GM23338 (cell line): ENCODE measurements at regions not wholly inside any gene's neighbourhood (a gene's known extent, or its start where the extent isn't known, plus 50 kb on each side); places are given as distances from the start of the nearest gene placed in this dataset.

ENCODE experiments used
- ATAC-seq: fragments of 200-7000 bp; cut with Tn5 transposase; 3 replicates; pipeline ENCODE4 v1.9.1; 2020
- DNase-seq: peaks from one replicate; pipeline ENCODE4 v3.0.0-alpha.2; 2015; ENCODE audit warnings: low spot score
- H2AFZ ChIP-seq: fragments of 200-600 bp; sonication (generic); 2 replicates; pipeline ENCODE4 v1.8.0; 2016; ENCODE audit warnings: antibody characterized with exemption, mild to moderate bottlenecking, moderate library complexity
- H3F3A ChIP-seq: fragments of 200-600 bp; sonication (generic); replicated peaks from 2 replicates; pipeline ENCODE4 v1.8.0; 2017; ENCODE audit warnings: antibody characterized with exemption, mixed run types, low read depth
- H3K27ac ChIP-seq: fragments of 200-600 bp; sonication (generic); 2 replicates; pipeline ENCODE4 v1.6.1; 2016; ENCODE audit warnings: low read depth
- H3K27me3 ChIP-seq: fragments of 200-600 bp; sonication (generic); 2 replicates; pipeline ENCODE4 v1.8.0; 2016; ENCODE audit warnings: mild to moderate bottlenecking, mixed run types, moderate library complexity; ENCODE audit not compliant: insufficient read depth
- H3K36me3 ChIP-seq: fragments of 200-600 bp; sonication (generic); 2 replicates; pipeline ENCODE4 v1.8.0; 2016; ENCODE audit warnings: mild to moderate bottlenecking; ENCODE audit not compliant: insufficient read depth
- H3K4me1 ChIP-seq: fragments of 200-600 bp; sonication (generic); 2 replicates; pipeline ENCODE4 v1.8.0; 2016; ENCODE audit warnings: mild to moderate bottlenecking, moderate library complexity; ENCODE audit not compliant: insufficient read depth
- H3K4me2 ChIP-seq: fragments of 200-600 bp; sonication (generic); 2 replicates; pipeline ENCODE4 v1.7.1; 2017; ENCODE audit warnings: mixed run types
- H3K4me3 ChIP-seq: fragments of 200-600 bp; sonication (generic); 2 replicates; pipeline ENCODE4 v1.6.1; 2016; ENCODE audit warnings: mixed run types
- H3K79me2 ChIP-seq: fragments of 200-600 bp; sonication (generic); replicated peaks from 2 replicates; pipeline ENCODE4 v1.8.0; 2017; ENCODE audit warnings: mild to moderate bottlenecking; ENCODE audit not compliant: insufficient read depth
- H3K9me2 ChIP-seq: fragments of 200-600 bp; sonication (generic); 2 replicates; pipeline ENCODE4 v1.8.0; 2017; ENCODE audit not compliant: insufficient read depth
- H4K20me1 ChIP-seq: fragments of 200-600 bp; sonication (generic); replicated peaks from 2 replicates; pipeline ENCODE4 v1.8.0; 2017; ENCODE audit warnings: mild to moderate bottlenecking; ENCODE audit not compliant: insufficient read depth
- H3K27ac Mint-ChIP-seq: 2 replicates; pipeline ENCODE4 v1.8.0; 2020; ENCODE audit warnings: inconsistent platforms, mild to moderate bottlenecking, moderate library complexity, mixed read lengths
- H3K27me3 Mint-ChIP-seq: 3 replicates; pipeline ENCODE4 v1.8.0; 2022; ENCODE audit warnings: low read depth, mild to moderate bottlenecking, moderate library complexity, mixed read lengths, inconsistent platforms; ENCODE audit not compliant: insufficient read depth, poor library complexity
- H3K36me3 Mint-ChIP-seq: 3 replicates; pipeline ENCODE4 v1.8.0; 2021; ENCODE audit warnings: low read depth, mild to moderate bottlenecking, inconsistent platforms, moderate library complexity, mixed read lengths
- H3K4me1 Mint-ChIP-seq: 3 replicates; pipeline ENCODE4 v1.8.0; 2020; ENCODE audit warnings: mild to moderate bottlenecking, inconsistent platforms, mixed read lengths
- H3K4me3 Mint-ChIP-seq: 3 replicates; pipeline ENCODE4 v1.8.0; 2021; ENCODE audit warnings: moderate library complexity, mild to moderate bottlenecking, inconsistent platforms, mixed read lengths
- H3K9me3 Mint-ChIP-seq: 3 replicates; pipeline ENCODE4 v1.8.0; 2020; ENCODE audit warnings: moderate library complexity, mild to moderate bottlenecking, inconsistent platforms, mixed read lengths
- EZH2 ChIP-seq: fragments of 200-600 bp; sonication (generic); IDR thresholded peaks from one replicate; pipeline ENCODE4 v1.8.0; 2017; ENCODE audit warnings: antibody characterized with exemption, mild to moderate bottlenecking, low read depth; ENCODE audit not compliant: unreplicated experiment
- EZH2phosphoT487 ChIP-seq: fragments of 200-600 bp; sonication (generic); IDR thresholded peaks from one replicate; pipeline ENCODE4 v1.8.1; 2018; ENCODE audit warnings: antibody characterized with exemption; ENCODE audit not compliant: unreplicated experiment
- JUNB ChIP-seq: IDR thresholded peaks from one replicate; pipeline ENCODE4 v1.6.1; 2016; ENCODE audit warnings: antibody characterized with exemption; ENCODE audit not compliant: unreplicated experiment
- POLR2AphosphoS5 ChIP-seq: IDR thresholded peaks from 2 replicates; pipeline ENCODE4 v1.6.1; 2016; ENCODE audit warnings: antibody characterized with exemption, low read depth
- STAT1 ChIP-seq: IDR thresholded peaks from one replicate; pipeline ENCODE4 v1.6.1; 2016; ENCODE audit warnings: antibody characterized with exemption; ENCODE audit not compliant: unreplicated experiment
- ZNF331 ChIP-seq: fragments of 250-450 bp; sonication (Bioruptor Pico); IDR thresholded peaks from 2 replicates; pipeline ENCODE4 v1.5.0; 2020; ENCODE audit warnings: low read depth, mild to moderate bottlenecking, moderate library complexity
- TF ChIP-seq, protein P1 (sequence below): IDR thresholded peaks from one replicate; pipeline ENCODE4 v1.6.1; 2018; ENCODE audit warnings: antibody characterized with exemption; ENCODE audit not compliant: unreplicated experiment
- TF ChIP-seq, protein P2 (sequence below): IDR thresholded peaks from 2 replicates; pipeline ENCODE4 v1.6.1; 2016; ENCODE audit warnings: antibody characterized with exemption
- TF ChIP-seq, protein P3 (sequence below): fragments of 250-450 bp; sonication (Bioruptor Pico); IDR thresholded peaks from 2 replicates; pipeline ENCODE4 v1.5.0; 2020; ENCODE audit warnings: mild to moderate bottlenecking, moderate library complexity
- TF ChIP-seq, protein P4 (sequence below), 2 experiments: fragments of 200-600 bp in 1 of 2; sonication (generic) in 1 of 2; conservative IDR thresholded peaks; 2 replicates each; pipeline versions ENCODE4 v1.5.1 to v1.6.1; 2016 to 2017; ENCODE audit warnings: antibody characterized with exemption in 2 of 2, low read depth in 2 of 2, mild to moderate bottlenecking in 2 of 2, moderate library complexity in 1 of 2

DNA sequence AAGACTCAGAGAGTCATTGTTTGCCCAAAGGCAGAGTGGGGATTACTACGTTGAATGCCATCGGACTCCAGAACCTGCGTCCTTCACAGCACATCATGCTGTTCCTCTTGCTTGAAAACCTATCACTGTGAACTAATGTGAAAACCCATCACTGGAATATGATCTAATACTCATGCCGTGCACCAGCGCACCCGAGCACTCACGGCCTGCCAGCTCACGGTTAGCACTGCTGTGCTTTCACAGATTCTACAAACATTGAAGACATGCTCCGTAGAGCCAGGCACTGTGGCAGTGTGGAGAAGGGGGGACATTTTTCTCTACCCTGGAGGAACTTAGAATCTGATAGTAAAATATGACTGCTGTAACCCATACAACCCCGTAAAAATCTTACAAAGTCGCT is 350.4 kb downstream of the C16orf95 start:
- DNase-seq (no peak), ATAC-seq (no peak)
- H3K4me3 ChIP-seq, result no peak overlapping the region
- H4K20me1 ChIP-seq, result no peaks in the 10 kb centered on the region
- 0 out of 3 replicates have a peak, but pooled peaks cover 3% of the 10 kb centered on the region for H3K4me1 Mint-ChIP-seq
- no peak overlapping the region for H3K4me2 ChIP-seq
- no peak overlapping the region for H3K27ac Mint-ChIP-seq
- no peaks in the 10 kb centered on the region for H3K9me2 ChIP-seq
- peaks cover 2% of the 10 kb centered on the region; the same call in 1 of the 3 replicates for H3K9me3 Mint-ChIP-seq
- TF ChIP-seq ZNF331 (CRISPR knock-in tag), result no peak
- no peak overlapping the region for H3K4me3 Mint-ChIP-seq
- H2AFZ ChIP-seq, result no peak overlapping the region
- no peak overlapping the region for H3K27ac ChIP-seq
- no peaks in the 10 kb centered on the region for H3K79me2 ChIP-seq
- H3K4me1 ChIP-seq, result no peaks in the 10 kb centered on the region
- H3K36me3 Mint-ChIP-seq, result no peaks in the 10 kb centered on the region
- H3K27me3 ChIP-seq, result no peaks in the 10 kb centered on the region
- no peaks in the 10 kb centered on the region for H3F3A ChIP-seq
- no peaks in the 10 kb centered on the region for H3K36me3 ChIP-seq
- peaks cover 1% of the 10 kb centered on the region for H3K27me3 Mint-ChIP-seq

DNA sequence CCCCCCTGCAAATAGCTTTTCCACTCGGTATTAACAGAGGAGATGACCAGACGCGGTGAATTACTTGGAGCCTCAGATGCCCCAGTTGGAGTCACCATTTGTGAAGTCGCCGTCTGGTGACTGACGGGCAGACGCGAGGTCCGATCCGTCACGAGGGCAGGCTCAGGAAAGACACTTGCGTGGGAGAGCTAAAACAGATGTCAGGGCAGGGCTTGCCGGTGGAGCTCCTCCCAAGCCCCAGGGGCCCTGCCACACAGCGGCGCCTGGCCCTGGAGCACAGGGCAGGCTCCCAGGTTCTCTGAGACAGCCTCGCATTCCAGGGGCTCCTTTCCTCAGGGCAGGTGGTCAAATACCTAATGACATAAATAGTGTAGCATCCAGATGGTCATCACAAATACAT is 348.3 kb downstream of the C16orf95 start:
- DNase-seq, result no peak
- H3K36me3 ChIP-seq, result no peaks in the 10 kb centered on the region
- no peak overlapping the region for H3K4me3 ChIP-seq
- H3K9me2 ChIP-seq, result no peaks in the 10 kb centered on the region
- H3K27me3 Mint-ChIP-seq, result peaks cover 1% of the 10 kb centered on the region
- no peak for ATAC-seq
- no peak overlapping the region for H2AFZ ChIP-seq
- H3F3A ChIP-seq, result no peaks in the 10 kb centered on the region
- no peaks in the 10 kb centered on the region for H3K79me2 ChIP-seq
- H3K36me3 Mint-ChIP-seq, result no peaks in the 10 kb centered on the region
- H3K9me3 Mint-ChIP-seq, result peaks cover 7% of the 10 kb centered on the region; the same call in 2 of the 3 replicates
- H3K4me3 Mint-ChIP-seq, result no peak overlapping the region
- no peak overlapping the region for H3K27ac ChIP-seq
- no peaks in the 10 kb centered on the region for H3K4me1 ChIP-seq
- no peaks in the 10 kb centered on the region for H3K27me3 ChIP-seq
- H3K27ac Mint-ChIP-seq, result no peak overlapping the region
- no peak overlapping the region for H3K4me2 ChIP-seq
- no peaks in the 10 kb centered on the region for H4K20me1 ChIP-seq
- H3K4me1 Mint-ChIP-seq, result 0 out of 3 replicates have a peak, but pooled peaks cover 3% of the 10 kb centered on the region
- TF ChIP-seq, protein P1, sequence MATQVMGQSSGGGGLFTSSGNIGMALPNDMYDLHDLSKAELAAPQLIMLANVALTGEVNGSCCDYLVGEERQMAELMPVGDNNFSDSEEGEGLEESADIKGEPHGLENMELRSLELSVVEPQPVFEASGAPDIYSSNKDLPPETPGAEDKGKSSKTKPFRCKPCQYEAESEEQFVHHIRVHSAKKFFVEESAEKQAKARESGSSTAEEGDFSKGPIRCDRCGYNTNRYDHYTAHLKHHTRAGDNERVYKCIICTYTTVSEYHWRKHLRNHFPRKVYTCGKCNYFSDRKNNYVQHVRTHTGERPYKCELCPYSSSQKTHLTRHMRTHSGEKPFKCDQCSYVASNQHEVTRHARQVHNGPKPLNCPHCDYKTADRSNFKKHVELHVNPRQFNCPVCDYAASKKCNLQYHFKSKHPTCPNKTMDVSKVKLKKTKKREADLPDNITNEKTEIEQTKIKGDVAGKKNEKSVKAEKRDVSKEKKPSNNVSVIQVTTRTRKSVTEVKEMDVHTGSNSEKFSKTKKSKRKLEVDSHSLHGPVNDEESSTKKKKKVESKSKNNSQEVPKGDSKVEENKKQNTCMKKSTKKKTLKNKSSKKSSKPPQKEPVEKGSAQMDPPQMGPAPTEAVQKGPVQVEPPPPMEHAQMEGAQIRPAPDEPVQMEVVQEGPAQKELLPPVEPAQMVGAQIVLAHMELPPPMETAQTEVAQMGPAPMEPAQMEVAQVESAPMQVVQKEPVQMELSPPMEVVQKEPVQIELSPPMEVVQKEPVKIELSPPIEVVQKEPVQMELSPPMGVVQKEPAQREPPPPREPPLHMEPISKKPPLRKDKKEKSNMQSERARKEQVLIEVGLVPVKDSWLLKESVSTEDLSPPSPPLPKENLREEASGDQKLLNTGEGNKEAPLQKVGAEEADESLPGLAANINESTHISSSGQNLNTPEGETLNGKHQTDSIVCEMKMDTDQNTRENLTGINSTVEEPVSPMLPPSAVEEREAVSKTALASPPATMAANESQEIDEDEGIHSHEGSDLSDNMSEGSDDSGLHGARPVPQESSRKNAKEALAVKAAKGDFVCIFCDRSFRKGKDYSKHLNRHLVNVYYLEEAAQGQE, result no peak
- TF ChIP-seq EZH2phosphoT487, result no peak
- TF ChIP-seq, protein P2, sequence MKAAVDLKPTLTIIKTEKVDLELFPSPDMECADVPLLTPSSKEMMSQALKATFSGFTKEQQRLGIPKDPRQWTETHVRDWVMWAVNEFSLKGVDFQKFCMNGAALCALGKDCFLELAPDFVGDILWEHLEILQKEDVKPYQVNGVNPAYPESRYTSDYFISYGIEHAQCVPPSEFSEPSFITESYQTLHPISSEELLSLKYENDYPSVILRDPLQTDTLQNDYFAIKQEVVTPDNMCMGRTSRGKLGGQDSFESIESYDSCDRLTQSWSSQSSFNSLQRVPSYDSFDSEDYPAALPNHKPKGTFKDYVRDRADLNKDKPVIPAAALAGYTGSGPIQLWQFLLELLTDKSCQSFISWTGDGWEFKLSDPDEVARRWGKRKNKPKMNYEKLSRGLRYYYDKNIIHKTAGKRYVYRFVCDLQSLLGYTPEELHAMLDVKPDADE, result no peak
- TF ChIP-seq JUNB, result no peak
- TF ChIP-seq POLR2AphosphoS5, result no peak
- TF ChIP-seq, protein P3, sequence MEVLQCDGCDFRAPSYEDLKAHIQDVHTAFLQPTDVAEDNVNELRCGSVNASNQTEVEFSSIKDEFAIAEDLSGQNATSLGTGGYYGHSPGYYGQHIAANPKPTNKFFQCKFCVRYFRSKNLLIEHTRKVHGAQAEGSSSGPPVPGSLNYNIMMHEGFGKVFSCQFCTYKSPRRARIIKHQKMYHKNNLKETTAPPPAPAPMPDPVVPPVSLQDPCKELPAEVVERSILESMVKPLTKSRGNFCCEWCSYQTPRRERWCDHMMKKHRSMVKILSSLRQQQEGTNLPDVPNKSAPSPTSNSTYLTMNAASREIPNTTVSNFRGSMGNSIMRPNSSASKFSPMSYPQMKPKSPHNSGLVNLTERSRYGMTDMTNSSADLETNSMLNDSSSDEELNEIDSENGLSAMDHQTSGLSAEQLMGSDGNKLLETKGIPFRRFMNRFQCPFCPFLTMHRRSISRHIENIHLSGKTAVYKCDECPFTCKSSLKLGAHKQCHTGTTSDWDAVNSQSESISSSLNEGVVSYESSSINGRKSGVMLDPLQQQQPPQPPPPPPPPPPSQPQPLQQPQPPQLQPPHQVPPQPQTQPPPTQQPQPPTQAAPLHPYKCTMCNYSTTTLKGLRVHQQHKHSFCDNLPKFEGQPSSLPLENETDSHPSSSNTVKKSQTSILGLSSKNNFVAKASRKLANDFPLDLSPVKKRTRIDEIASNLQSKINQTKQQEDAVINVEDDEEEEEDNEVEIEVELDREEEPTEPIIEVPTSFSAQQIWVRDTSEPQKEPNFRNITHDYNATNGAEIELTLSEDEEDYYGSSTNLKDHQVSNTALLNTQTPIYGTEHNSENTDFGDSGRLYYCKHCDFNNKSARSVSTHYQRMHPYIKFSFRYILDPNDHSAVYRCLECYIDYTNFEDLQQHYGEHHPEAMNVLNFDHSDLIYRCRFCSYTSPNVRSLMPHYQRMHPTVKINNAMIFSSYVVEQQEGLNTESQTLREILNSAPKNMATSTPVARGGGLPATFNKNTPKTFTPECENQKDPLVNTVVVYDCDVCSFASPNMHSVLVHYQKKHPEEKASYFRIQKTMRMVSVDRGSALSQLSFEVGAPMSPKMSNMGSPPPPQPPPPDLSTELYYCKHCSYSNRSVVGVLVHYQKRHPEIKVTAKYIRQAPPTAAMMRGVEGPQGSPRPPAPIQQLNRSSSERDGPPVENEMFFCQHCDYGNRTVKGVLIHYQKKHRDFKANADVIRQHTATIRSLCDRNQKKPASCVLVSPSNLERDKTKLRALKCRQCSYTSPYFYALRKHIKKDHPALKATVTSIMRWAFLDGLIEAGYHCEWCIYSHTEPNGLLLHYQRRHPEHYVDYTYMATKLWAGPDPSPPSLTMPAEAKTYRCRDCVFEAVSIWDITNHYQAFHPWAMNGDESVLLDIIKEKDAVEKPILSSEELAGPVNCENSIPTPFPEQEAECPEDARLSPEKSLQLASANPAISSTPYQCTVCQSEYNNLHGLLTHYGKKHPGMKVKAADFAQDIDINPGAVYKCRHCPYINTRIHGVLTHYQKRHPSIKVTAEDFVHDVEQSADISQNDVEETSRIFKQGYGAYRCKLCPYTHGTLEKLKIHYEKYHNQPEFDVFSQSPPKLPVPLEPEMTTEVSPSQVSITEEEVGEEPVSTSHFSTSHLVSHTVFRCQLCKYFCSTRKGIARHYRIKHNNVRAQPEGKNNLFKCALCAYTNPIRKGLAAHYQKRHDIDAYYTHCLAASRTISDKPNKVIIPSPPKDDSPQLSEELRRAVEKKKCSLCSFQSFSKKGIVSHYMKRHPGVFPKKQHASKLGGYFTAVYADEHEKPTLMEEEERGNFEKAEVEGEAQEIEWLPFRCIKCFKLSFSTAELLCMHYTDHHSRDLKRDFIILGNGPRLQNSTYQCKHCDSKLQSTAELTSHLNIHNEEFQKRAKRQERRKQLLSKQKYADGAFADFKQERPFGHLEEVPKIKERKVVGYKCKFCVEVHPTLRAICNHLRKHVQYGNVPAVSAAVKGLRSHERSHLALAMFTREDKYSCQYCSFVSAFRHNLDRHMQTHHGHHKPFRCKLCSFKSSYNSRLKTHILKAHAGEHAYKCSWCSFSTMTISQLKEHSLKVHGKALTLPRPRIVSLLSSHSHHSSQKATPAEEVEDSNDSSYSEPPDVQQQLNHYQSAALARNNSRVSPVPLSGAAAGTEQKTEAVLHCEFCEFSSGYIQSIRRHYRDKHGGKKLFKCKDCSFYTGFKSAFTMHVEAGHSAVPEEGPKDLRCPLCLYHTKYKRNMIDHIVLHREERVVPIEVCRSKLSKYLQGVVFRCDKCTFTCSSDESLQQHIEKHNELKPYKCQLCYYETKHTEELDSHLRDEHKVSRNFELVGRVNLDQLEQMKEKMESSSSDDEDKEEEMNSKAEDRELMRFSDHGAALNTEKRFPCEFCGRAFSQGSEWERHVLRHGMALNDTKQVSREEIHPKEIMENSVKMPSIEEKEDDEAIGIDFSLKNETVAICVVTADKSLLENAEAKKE (CRISPR knock-in tag), result no peak
- TF ChIP-seq, protein P4, sequence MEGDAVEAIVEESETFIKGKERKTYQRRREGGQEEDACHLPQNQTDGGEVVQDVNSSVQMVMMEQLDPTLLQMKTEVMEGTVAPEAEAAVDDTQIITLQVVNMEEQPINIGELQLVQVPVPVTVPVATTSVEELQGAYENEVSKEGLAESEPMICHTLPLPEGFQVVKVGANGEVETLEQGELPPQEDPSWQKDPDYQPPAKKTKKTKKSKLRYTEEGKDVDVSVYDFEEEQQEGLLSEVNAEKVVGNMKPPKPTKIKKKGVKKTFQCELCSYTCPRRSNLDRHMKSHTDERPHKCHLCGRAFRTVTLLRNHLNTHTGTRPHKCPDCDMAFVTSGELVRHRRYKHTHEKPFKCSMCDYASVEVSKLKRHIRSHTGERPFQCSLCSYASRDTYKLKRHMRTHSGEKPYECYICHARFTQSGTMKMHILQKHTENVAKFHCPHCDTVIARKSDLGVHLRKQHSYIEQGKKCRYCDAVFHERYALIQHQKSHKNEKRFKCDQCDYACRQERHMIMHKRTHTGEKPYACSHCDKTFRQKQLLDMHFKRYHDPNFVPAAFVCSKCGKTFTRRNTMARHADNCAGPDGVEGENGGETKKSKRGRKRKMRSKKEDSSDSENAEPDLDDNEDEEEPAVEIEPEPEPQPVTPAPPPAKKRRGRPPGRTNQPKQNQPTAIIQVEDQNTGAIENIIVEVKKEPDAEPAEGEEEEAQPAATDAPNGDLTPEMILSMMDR (conservative IDR thresholded peaks at IDR 0.05; ENCODE audit: low read depth in 2 of 2), result no peak
- TF ChIP-seq ZNF331 (CRISPR knock-in tag), result no peak
- no peak for TF ChIP-seq EZH2
- TF ChIP-seq STAT1, result no peak
